Fibroblast of skin of right quadriceps (primary cell): ENCODE measurements at regions not wholly inside any gene's neighbourhood (a gene's known extent, or its start where the extent isn't known, plus 50 kb on each side); places are given as distances from the start of the nearest gene placed in this dataset.
"Not testable (repeated sequence)": the region's sequence is repeated elsewhere in the genome, so short reads cannot be mapped to it uniquely, and the experiment has no call there.

ENCODE experiments used
- DNase-seq: peaks from one replicate; pipeline ENCODE4 v3.0.0-alpha.2; 2013

DNA sequence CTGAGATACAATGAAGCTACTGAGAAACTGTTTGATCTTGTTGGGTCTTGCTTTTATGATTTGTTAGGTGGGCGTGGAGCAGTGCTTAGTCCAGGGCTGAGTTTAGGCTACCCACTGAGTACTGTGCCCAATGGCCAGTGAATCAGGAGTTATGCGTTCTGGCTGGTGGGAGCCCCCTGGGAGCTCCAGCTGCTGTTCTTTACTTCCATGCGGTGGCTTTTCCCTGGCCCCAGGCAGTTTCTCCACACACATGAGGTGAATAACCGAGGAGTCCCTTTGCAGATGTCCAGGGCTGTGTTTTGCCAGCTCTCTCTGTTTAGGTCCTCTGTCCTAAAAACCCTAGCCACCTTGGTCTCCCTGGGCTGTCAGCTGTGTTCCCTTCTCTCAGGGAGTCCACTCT is 106.5 kb downstream of the KLF13 start:
- no peak for DNase-seq

DNA sequence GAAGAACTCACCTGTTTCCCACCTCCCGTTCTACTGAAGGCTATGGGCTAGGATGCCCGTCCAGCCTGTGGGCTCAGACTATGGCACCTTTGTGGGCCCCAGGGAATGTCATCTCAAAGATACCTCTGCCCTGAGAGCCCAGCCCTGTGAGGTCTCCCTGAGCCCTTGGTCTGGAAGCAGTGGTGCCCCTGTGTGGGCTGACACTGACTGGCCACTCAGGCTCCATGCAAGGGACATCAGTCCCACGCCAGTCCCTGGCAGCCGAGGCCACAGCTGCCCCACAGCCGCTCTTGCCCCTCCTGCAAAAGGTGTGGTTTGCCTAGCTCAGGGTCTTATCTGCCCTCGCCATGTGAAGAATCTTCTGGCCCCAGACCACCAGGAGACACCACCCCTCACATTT is 106.9 kb downstream of the KLF13 start:
- DNase-seq: no peak

DNA sequence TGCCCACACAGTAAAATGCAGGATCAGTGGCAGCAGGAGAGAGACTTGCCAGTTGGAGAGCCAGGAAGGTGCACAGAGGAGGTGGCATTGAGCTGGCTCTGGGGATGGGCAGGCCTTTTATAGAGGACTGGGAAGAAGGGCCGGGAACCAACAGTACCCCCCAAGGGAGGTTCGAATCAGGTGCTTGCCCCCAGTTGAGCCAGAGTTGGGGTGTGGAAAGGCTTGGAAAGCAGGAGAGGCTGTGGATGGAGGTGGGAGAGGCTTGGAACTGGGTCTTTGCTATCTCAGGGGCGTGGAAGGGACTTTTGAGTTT is 107.6 kb downstream of the KLF13 start:
- no peak for DNase-seq

DNA sequence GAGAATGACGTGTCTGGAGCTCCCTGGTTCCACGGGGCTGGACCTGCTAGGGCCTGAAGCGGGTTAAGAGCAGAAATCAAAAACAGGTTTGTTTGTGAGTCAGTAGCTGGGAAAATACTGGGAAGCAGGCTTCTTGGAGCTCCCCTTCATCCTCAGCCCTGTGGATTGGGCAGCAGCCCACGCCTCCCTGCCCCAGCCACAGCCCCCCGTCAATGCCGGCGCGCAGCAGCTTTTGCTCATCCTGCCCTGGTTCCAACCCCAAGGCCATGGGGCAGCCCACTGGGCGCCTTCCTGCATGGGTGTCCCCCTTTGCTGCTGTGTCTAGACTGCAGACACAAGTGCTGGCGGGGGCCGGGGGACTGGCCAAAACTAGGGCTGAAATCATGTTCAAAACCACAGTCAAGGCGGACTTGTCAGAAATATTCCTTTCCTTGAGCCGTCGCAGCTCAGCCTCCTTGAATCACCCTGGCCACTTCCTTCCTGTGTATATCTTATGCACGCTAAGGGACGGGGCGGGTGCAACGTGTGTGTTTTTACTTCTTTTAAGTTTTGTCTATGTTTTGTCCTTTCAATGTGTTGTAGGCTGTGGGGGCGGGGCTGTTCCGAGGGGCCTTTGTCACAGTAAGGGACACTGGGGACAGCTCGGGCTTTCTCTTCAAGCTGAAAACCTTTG is 108.1 kb downstream of the KLF13 start:
- peak; percentile 86 for DNase-seq

DNA sequence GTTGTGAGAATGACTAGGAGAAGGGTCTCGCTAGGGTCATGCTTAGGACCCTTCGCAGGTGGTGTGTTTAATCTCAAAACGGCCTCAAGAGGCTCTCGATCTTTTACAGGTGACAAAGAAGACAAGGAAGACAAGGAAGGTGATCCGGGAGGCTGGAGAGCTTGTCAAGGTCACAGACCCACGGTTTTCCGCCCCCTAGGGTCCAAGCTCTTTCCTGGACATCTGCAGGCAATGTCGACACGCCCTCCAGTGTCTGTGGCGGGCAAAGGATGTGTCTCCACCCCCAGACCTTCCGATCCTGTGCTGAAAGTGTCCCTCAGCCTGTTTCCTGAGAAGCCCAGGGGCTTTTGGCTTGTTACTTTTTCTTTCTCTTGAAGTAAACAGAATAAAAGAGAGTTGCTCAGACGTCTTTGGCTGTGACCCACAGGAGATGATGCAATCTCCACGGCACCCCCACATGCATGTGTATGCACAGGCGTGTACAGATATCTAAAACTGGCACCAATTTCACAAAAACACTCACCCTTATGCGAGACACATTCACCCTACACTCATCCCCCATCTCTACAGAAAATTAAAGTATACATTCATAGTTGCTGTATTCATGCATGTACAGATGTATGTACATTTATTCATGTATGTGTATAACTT is 108.8 kb downstream of the KLF13 start:
- DNase-seq: peak; percentile 66

DNA sequence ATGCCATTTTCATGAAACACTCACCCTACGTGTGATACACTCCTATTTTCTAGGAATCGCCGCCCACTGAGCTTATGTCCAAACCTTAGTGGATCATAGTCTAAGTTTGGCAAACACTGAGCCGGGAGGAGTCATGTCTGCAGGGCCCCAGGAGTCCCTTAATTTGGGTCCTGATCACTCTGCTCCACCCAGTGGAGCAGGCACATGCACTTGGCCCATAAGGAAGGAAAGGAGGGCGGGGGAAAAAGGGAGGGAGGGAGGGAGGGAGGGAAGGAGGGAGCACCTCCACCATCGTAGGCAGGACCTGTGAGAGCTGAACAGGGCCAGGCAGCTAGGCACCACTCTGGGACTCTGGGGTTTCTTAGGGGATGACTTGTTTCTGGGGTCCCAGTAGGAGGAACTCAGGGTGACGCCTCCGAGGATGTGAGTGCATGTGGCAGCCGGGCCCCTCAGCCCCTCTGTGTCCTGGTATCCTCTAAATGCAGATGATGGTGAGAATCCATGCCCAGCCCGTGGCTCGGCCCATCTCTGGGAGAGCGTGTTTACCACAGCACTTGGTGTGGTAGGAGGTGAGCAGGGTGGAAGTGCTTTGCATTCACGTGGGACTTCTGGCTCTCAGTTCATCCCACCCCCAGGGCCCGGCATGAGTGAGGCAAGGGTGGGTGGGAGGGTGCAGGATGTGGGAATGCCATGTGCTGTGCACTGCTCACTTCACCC is 109.4 kb downstream of the KLF13 start:
- DNase-seq: no peak

DNA sequence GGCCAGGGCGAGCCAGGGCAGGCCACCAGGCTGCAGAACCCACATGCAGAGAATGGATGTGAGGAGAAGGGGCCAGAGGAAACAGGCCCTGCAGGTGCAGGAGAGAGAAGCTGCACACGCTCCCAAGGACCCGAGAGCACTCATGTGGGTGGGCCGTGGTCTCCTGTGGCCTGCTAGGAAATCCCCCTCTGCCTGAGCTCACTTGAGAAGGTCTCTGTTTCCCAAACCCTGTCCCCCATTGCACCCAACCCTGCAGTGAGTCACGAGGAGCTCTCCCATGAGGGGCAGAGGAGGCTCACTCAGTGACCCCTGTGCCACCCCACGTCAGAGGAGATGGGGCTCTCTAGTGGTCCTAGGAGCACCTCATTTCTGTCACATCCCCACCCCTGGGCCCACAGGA is 111.1 kb downstream of the KLF13 start:
- DNase-seq: no peak

DNA sequence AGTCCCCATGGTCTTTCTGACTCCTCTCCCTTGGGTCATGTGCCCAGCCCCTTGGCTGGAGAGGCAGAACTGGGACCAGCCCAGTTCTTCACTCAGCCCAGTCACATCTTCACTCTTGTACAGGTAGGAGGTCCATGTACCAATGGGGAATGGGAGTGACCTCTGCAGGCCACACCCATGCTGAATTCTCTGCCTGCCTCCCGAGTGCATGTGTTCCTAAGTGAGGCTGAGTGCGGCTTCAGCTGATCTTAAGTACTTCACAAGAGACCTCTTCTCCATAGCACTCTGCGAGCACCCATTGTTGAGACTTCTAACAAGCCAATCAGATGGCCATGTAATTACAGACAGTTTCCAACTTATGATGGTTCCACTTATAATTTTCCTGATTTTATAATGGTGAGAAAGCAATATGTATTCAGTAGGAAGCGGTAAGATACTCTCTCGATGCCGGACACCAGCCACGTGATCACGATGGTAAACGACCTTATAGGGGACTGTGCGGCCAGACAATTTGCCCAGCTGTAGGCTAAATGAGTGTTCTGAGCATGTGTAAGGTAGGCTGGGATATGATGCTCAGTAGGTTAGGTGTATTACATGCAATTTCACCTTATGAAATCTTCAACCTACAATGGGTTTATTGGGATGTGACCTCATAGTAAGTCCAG is 112.1 kb downstream of the KLF13 start:
- DNase-seq: no peak

DNA sequence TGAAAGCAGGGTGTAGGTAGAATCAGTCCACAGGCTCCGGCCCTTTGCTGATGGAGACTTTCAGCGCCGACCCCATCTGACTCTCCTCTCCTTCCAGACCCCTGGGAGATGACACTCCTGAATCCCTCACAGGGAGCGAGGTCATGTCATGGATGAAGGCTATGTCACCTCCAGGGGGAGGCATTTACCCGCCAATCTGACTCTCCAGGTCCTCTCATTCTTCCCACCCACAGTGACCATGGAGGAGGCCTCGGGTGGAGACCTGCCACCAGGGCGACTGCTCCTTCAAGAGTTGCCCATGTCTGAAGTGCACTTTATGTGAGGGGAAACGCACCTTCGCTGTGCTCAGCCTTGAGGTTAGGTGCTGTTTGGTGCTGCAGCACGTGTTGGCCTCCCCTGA is 112.7 kb downstream of the KLF13 start:
- no peak for DNase-seq

DNA sequence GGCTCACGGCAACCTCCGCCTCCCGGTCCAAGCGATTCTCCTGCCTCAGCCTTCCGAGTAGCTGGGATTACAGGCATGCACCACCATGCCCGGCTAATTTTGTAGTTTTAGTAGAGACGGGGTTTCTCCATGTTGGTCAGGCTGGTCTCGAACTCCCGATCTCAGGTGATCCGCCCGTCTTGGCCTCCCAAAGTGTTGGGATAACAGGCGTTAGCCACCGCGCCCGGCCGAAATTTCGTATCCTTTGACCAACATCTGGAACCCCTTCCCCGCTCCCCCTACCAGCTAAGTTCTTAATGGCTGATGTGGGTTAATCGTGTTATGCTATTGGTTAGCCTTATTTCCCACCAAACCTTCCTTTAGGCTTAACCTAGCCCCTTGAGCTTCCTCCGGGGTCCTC is 113.6 kb downstream of the KLF13 start:
- DNase-seq: not testable (repeated sequence)

DNA sequence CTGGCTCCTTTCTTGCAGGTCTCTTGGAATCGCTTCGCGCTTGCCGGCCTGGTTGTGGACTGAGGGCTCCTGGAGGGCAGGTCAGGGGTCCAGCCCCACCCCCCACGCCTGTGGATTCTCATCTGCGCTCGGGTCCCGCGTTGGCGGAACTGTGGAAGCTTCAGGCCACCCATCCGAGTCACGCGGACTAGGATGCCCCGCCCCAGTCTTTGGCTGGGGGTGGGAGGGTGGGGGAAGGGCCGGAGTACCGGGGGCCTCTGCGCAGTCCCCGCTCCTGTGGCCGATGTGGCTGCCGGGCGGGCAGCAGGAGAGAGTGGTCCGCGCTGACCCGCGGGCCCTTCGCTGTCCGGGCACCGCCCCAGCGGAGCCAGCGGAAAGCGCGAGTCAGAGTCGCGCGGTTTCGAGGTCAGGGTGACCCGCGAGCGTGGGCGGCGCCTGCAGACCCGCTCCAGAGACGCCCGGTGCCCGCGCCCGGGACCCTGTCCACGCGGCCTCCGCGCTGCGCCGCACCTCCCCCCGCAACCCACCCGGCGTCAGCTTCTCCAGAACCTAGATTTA is 114.2 kb downstream of the KLF13 start:
- DNase-seq: peak; percentile 24

DNA sequence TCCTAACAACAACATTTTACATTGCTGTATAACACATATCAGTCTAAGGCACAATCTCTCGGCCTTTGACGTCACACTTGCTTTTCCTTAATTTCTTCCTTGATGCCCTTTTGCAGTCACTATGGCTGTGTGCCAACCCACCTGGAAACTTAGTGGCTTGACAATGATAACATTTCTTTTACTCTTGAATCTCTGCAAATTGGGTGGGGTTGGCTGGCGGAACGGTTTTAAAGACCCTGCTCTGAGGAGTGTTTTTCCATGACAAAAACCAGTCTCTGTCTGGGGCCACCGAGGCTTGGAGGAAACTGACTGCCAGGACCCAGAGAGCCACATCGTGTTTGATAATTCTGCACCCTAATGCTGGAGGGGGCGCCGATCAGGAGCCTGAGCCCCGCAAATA is 115.6 kb downstream of the KLF13 start:
- no peak for DNase-seq

DNA sequence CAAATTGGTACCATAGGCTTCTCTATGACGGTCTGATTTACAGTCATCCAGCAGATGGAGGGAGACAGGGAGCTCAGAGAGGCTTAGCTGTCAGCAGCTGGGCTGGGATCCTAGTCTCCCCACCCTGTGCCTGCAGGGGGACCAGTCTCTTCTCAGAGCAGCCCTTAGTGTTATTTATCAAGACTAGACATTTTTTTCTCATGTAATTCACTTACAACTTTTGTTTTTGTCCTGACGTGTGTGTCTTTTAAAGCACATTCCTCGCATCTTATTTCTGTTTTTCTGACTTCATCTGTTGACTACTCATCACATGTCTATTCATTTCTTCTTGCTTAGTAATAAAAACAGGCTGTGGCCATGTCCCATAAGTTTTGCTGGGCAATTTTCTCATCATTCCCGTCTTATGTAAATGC is 116.1 kb downstream of the KLF13 start:
- peak; percentile 93 for DNase-seq

DNA sequence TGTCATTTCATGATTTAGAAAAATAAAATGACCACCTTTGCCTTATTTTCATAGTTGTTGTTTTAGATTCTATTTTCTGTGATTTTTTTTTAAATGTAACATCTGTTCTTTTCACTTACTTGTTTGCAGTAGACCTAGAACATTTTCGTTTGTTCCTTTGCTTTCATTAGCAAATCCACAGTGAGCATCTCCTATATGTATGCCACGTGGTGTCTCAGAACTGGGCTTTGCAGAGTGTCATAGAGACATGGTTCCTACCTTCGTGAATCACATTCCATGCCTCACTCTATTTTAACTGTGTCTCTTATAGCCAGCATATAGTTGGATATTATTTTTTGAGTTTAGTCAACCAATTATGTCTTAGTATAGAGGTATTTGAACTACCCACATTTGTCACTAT is 118.2 kb downstream of the KLF13 start:
- no peak for DNase-seq

DNA sequence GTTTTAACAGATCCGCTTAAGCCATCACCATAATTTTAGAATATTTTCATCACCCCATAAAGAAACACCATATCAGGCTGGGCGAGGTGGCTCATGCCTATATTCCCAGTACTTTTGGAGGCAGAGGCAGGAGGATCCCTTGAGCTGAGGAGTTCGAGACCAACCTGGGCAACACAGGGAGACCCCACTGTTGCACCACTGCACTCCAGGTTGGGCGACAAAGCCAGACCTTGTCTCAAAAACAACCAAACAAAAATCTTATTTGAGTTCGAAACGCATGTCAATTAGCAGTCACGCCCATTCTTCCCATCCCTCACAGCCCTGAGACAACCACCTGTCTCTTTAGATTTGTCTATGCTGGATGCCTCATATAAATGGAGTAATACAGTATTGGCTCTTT is 119.9 kb downstream of the KLF13 start:
- DNase-seq: no peak

DNA sequence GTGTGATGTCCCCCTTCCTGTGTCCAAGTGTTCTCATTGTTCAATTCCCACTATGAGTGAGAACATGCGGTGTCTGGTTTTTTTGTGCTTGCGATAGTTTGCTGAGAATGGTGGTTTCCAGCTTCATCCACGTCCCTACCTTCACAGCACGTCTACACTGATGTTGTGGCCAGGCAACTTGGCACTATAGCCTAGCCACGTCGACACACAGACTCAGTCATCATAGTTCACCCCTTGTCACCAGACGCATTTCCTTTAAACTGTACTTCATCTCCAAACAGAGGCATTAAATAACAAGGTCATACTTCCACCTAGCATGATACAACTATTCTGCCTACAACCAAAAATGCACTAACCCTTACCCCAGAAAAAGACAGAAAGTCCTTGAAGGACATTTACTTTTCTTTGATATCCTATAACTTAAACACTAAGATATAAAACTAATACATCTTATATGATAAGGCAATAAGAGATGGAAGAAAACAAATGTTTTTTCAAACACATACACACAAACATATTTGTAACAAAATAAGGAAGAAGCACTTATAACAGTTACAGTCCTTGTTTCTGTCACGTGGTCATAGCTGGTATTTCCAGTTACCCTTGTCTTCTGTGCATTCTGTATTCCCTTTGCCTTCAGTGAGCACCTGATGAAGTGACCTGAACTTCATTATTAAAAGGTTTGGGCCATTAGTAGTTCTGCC is 121.4 kb downstream of the KLF13 start:
- DNase-seq: no peak

DNA sequence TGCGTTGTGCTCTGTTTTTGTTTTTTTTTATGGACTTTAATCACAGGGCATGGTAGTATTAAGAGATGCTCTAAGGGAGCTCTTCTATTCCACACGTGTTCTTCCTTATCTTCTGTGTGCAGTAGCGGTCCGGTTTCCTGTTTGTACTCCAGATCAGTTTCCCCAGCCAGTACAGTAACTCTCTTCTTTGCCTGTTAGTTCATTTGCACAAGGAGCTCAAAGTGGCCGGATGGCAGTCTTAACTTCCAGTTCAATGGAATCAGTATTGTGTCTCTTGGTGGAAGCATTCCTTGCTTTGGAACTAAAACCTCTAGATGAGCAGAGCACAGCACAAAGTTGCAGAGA is 122.0 kb downstream of the KLF13 start:
- no peak for DNase-seq

DNA sequence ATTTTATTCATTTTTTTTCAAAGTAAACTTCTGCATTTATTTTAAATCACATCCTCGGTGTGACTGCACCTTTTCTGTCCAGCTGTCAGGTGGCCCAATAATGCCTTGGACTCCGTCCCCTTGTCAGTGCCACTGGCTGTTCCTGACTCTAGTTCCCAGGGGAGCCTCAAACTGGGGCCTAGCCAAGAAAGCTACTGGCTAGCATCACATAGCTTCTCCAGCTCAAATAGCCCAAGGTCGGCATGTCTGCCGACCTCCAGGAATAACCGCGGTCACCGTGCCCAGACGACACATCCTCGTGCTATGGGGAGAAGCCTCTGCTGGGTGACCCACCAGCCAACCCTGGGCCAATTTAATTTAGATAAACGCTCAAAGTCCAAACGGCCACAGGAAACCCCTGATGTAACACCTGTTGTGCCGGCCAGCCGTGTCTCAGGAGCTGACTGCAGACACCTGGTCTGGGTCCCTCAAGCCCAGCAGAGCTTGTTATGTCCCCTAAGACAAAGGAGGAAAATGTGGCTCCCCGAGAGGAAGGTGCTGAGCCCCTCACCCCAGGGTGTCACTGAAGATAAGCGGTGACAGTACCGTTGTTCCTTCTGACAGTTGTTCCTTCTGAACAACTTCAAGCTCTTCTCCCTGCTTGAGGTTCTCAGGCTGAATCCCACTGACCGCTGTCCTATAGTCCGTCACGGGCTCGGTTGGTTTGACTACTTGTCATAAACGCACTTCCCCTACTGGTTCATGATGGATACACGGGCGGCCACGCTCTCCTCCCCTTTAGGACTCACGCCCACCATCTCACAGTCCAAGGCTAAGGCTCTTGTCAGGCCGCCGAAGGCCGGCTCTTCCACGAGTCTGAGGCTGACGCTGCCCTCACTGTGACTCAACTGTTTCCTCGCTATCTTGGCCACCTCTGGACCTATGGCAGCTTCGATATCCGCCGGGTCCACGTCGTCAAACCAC is 126.2 kb downstream of the KLF13 start:
- DNase-seq: no peak

DNA sequence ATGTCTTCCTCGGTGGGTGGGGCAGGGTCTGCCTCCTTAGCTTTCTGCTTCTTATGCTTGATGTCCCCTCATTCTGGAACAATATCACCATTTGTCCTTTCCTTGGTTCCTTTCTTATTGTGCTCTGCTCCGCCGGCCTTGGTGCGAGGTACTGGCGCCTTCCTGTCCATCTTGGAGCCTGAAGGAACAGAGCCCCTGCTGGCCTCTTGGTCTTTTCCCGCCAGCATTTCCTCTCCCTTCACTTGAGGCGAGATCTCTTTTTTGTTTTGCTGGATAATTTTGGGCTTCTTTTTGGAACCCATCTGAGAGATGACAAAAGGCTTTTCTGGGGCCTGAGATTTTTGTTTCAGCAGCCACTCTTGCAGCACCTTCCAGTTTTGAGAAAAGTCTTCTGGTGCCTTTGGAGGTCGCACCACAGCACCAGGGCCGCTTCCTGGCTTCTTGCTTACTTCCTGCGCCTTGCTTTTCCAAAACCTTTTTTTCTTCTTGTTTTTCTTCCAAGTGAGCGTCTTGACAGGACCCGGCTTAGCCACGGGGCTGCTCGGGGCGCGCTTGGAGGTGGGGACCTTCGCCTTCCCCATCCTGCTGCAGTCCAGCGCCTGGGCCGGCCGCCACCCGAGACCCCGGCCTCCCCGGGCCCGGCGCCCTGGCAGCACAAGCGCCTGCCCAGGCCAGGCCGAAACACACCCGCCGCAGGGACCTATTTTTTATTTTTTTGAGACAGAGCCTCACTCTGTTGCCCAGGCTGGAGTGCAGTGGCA is 127.1 kb downstream of the KLF13 start:
- no peak for DNase-seq

DNA sequence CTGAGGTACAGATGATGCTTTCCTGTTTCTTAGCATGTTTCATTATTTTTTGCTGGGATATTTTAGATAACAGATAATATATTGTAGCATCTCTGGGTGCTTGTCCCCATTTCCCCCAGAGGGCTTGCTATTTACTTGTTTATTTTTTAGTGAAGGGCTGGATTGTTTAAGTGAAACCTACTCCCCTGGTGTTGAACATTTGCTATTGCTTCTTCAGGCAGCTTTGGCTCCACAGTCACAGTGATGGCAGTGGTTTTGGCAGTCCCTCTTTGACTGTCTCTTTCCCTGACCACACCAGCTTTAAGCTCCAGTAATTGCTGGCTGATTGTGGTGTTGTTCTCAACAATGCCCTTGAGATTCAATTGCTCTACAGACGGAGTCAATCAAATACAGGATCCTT is 128.9 kb downstream of the KLF13 start:
- DNase-seq: no peak
